Neural cell (in vitro differentiated cells): ENCODE measurements at regions not wholly inside any gene's neighbourhood (a gene's known extent, or its start where the extent isn't known, plus 50 kb on each side); places are given as distances from the start of the nearest gene placed in this dataset.

Experiments used
- H2AFZ ChIP-seq: fragments of 200-600, 300-800 bp; sonication (generic), shearing (Covaris generic); 2 replicates; pipeline ENCODE4 v1.6.0; 2014; ENCODE audit warnings: low read depth, mild to moderate bottlenecking, antibody characterized with exemption, low read length, moderate library complexity
- H3F3A ChIP-seq: fragments of 200-600 bp; shearing (Covaris generic); 2 replicates; pipeline ENCODE4 v1.6.1; 2016; ENCODE audit warnings: mild to moderate bottlenecking, moderate library complexity, mixed read lengths, antibody characterized with exemption, low read length; ENCODE audit not compliant: insufficient read depth, poor library complexity, severe bottlenecking
- H3K27ac ChIP-seq: fragments of 200-600, 300-800 bp; sonication (generic), shearing (Covaris generic); 2 replicates; pipeline ENCODE4 v1.5.1; 2014; ENCODE audit warnings: mild to moderate bottlenecking, low read length, moderate library complexity
- H3K27me3 ChIP-seq: fragments of 300-800, 200-600 bp; sonication (generic), shearing (Covaris generic); 2 replicates; pipeline ENCODE4 v1.6.0; 2014; ENCODE audit warnings: mild to moderate bottlenecking, low read depth, low read length, moderate library complexity; ENCODE audit not compliant: insufficient read depth
- H3K36me3 ChIP-seq: fragments of 300-800, 200-600 bp; sonication (generic), shearing (Covaris generic); 2 replicates; pipeline ENCODE4 v1.5.1; 2014; ENCODE audit warnings: mild to moderate bottlenecking, antibody characterized with exemption, low read length, moderate library complexity; ENCODE audit not compliant: insufficient read depth
- H3K4me2 ChIP-seq: fragments of 300-800, 200-600 bp; sonication (generic), shearing (Covaris generic); 2 replicates; pipeline ENCODE4 v1.6.0; 2014; ENCODE audit warnings: mild to moderate bottlenecking, low read length
- H3K4me3 ChIP-seq: fragments of 300-800, 200-600 bp; sonication (generic), shearing (Covaris generic); 2 replicates; pipeline ENCODE4 v1.5.1; 2014; ENCODE audit warnings: mild to moderate bottlenecking, low read length, moderate library complexity
- H3K79me2 ChIP-seq: fragments of 200-600 bp; shearing (Covaris generic); replicated peaks from 2 replicates; pipeline ENCODE4 v1.6.0; 2014; ENCODE audit warnings: mild to moderate bottlenecking, low read length, moderate library complexity; ENCODE audit not compliant: insufficient read depth
- H3K9ac ChIP-seq: fragments of 300-800, 200-600 bp; sonication (generic), shearing (Covaris generic); 2 replicates; pipeline ENCODE4 v1.6.1; 2016; ENCODE audit warnings: mild to moderate bottlenecking, low read length, mixed read lengths
- H3K9me2 ChIP-seq: fragments of 200-600 bp; shearing (Covaris generic); 2 replicates; pipeline ENCODE4 v1.6.1; 2016; ENCODE audit warnings: mild to moderate bottlenecking, low read length, mixed read lengths; ENCODE audit not compliant: insufficient read depth
- H3K9me3 ChIP-seq: fragments of 200-600, 300-800 bp; sonication (generic), shearing (Covaris generic); 2 replicates; pipeline ENCODE4 v1.6.1; 2016; ENCODE audit warnings: mild to moderate bottlenecking, mixed run types, low read length, moderate library complexity, mixed read lengths
- H4K20me1 ChIP-seq: fragments of 200-600 bp; shearing (Covaris generic); 2 replicates; pipeline ENCODE4 v1.6.1; 2016; ENCODE audit warnings: mild to moderate bottlenecking, mixed run types; ENCODE audit not compliant: insufficient read depth
- CTCF ChIP-seq: fragments of 450-650 bp; IDR thresholded peaks from 2 replicates; pipeline ENCODE4 v1.5.1; 2014; ENCODE audit warnings: antibody characterized with exemption, mild to moderate bottlenecking, moderate library complexity; ENCODE audit not compliant: poor library complexity, severe bottlenecking
- EP300 ChIP-seq: fragments of 450-650 bp; conservative IDR thresholded peaks from 2 replicates; pipeline ENCODE4 v1.6.1; 2014; ENCODE audit warnings: antibody characterized with exemption, mild to moderate bottlenecking, moderate library complexity; ENCODE audit not compliant: poor library complexity, severe bottlenecking
- EZH2 ChIP-seq: fragments of 200-600, 300-800 bp; shearing (Covaris generic), sonication (generic); IDR thresholded peaks from 2 replicates; pipeline ENCODE4 v1.6.1; 2014; ENCODE audit warnings: antibody characterized with exemption, low read length, borderline replicate concordance, mild to moderate bottlenecking; ENCODE audit not compliant: insufficient read depth, poor library complexity, severe bottlenecking
- MXI1 ChIP-seq: fragments of 450-650 bp; conservative IDR thresholded peaks from 2 replicates; pipeline ENCODE4 v1.6.1; 2014; ENCODE audit warnings: antibody characterized with exemption, mild to moderate bottlenecking; ENCODE audit not compliant: poor library complexity, severe bottlenecking
- POLR2AphosphoS5 ChIP-seq: IDR thresholded peaks from 2 replicates; pipeline ENCODE4 v1.6.1; 2012
- RAD21 ChIP-seq: fragments of 450-650 bp; conservative IDR thresholded peaks from 2 replicates; pipeline ENCODE4 v1.6.1; 2014; ENCODE audit warnings: antibody characterized with exemption, mild to moderate bottlenecking, moderate library complexity
- REST ChIP-seq: IDR thresholded peaks from 2 replicates; pipeline ENCODE4 v1.6.1; 2012; ENCODE audit warnings: borderline replicate concordance
- SMC3 ChIP-seq: fragments of 450-650 bp; conservative IDR thresholded peaks from 2 replicates; pipeline ENCODE4 v1.6.1; 2014; ENCODE audit warnings: antibody characterized with exemption, mild to moderate bottlenecking, moderate library complexity; ENCODE audit not compliant: poor library complexity
- TAF1 ChIP-seq: IDR thresholded peaks from 2 replicates; pipeline ENCODE4 v1.6.1; 2012; ENCODE audit warnings: low read depth

- no peak overlapping the region for H2AFZ ChIP-seq
- H3F3A ChIP-seq = no peaks in the 10 kb centered on the region
- H3K9me3 ChIP-seq = no peaks in the 10 kb centered on the region
- H3K9me2 ChIP-seq = no peaks in the 10 kb centered on the region
- no peaks in the 10 kb centered on the region for H3K79me2 ChIP-seq
- TF ChIP-seq MXI1 (no peak), SMC3 (no peak), REST (no peak)
- H3K36me3 ChIP-seq = no peaks in the 10 kb centered on the region
- H3K4me3 ChIP-seq = no peak overlapping the region
- H4K20me1 ChIP-seq = no peaks in the 10 kb centered on the region
- no peak overlapping the region for H3K27ac ChIP-seq
- H3K27me3 ChIP-seq = no peaks in the 10 kb centered on the region
- no peak overlapping the region for H3K4me2 ChIP-seq
- no peak overlapping the region for H3K9ac ChIP-seq
These were observed 451.8 kb upstream of the INTU start for GRCh38 chr4:127181001-127181400.

GRCh38 chr4:127182687-127183086, 450.1 kb upstream of the INTU start:
- Histone ChIP-seq H3K9me2 (no peaks in the 10 kb centered on the region), H3K79me2 (no peaks in the 10 kb centered on the region)
- no peak for TF ChIP-seq POLR2AphosphoS5

GRCh38 chr4:127188847-127189246, 443.9 kb upstream of the INTU start:
- no peak overlapping the region for H3K9ac ChIP-seq
- no peaks in the 10 kb centered on the region for H4K20me1 ChIP-seq
- H3K4me3 ChIP-seq = no peak overlapping the region
- no peak overlapping the region for H2AFZ ChIP-seq
- H3K9me3 ChIP-seq = no peaks in the 10 kb centered on the region
- no peaks in the 10 kb centered on the region for H3K79me2 ChIP-seq
- no peak overlapping the region for H3K27ac ChIP-seq
- H3K9me2 ChIP-seq = no peaks in the 10 kb centered on the region
- H3K36me3 ChIP-seq = no peaks in the 10 kb centered on the region
- no peak for TF ChIP-seq TAF1
- TF ChIP-seq RAD21 = no peak
- no peak for TF ChIP-seq EZH2
- TF ChIP-seq SMC3 = no peak
- no peak for TF ChIP-seq CTCF
- no peak for TF ChIP-seq POLR2AphosphoS5
- no peak for TF ChIP-seq EP300
- no peak for TF ChIP-seq MXI1
- TF ChIP-seq REST = no peak
- H3K27me3 ChIP-seq = no peaks in the 10 kb centered on the region
- no peak overlapping the region for H3K4me2 ChIP-seq
- H3F3A ChIP-seq = no peaks in the 10 kb centered on the region

More at GRCh38 chr4:127182687-127183086, 450.1 kb upstream of the INTU start:
- H3F3A ChIP-seq = no peaks in the 10 kb centered on the region
- H3K4me2 ChIP-seq = no peak overlapping the region
- H2AFZ ChIP-seq = no peak overlapping the region
- H3K4me3 ChIP-seq = no peak overlapping the region
- H4K20me1 ChIP-seq = no peaks in the 10 kb centered on the region
- H3K27me3 ChIP-seq = no peaks in the 10 kb centered on the region
- H3K27ac ChIP-seq = no peak overlapping the region
- no peaks in the 10 kb centered on the region for H3K36me3 ChIP-seq
- H3K9ac ChIP-seq = no peak overlapping the region
- no peaks in the 10 kb centered on the region for H3K9me3 ChIP-seq
